K562 (cell line): ENCODE measurements at regions not wholly inside any gene's neighbourhood (a gene's known extent, or its start where the extent isn't known, plus 50 kb on each side); places are given as distances from the start of the nearest gene placed in this dataset.

Experiments
- ATAC-seq: fragments of 200-7000 bp; cut with Tn5 transposase; 3 replicates; pipeline ENCODE4 v1.9.1; 2020; ENCODE audit warnings: moderate library complexity
- BruUV-seq: library from RNA; stranded (reverse); fragments of 400-500 nt; replicated peaks from 2 replicates; lab custom pipeline; 2021; lab: Mats Ljungman, UMichigan
- CTCF ChIA-PET: fragments of 300-600 bp; formaldehyde crosslinking; extraction: SDS; loops from one replicate; lab custom pipeline; 2021; ENCODE audit warnings: low intra/inter-chr PET ratio; lab: Yijun Ruan, JAX
- POLR2A ChIA-PET: fragments of 300-600, 350-650 bp; sonication (Branson Sonifier 250); formaldehyde crosslinking; extraction: SDS; loops from one replicate; lab custom pipeline; 2021; ENCODE audit warnings: antibody characterized with exemption, inconsistent platforms; lab: Yijun Ruan, JAX
- DNase-seq, 4 experiments: peaks; one replicate each; pipeline versions ENCODE4 v3.0.0 to v3.0.0-alpha.2; 2011 to 2018; ENCODE audit warnings: low spot score in 3 of 4, mixed read lengths in 3 of 4; ENCODE audit errors: extremely low read depth in 1 of 4
- FAIRE-seq: peaks from 2 replicates; lab custom pipeline; 2011; peaks lifted over from hg19 to GRCh38; lab: Jason Lieb, UNC
- H2AFZ ChIP-seq: 2 replicates; pipeline ENCODE4 v1.6.0; 2011; ENCODE audit warnings: low read depth, low read length, control low read depth, inconsistent platforms
- H3K27ac ChIP-seq: fragments of 200-600 bp; 3 replicates; pipeline ENCODE4 v1.8.0; 2011; ENCODE audit warnings: low read depth, mild to moderate bottlenecking, control low read depth, inconsistent platforms, low read length, moderate library complexity, mixed read lengths; ENCODE audit errors: extremely low read depth
- H3K27me3 ChIP-seq, 2 experiments: fragments of 300-600 bp in 1 of 2; 2 replicates in 1 of 2; 3 replicates in 1 of 2; pipeline versions ENCODE4 v1.6.0 to v1.8.0; 2011; ENCODE audit warnings: inconsistent platforms in 2 of 2, low read length in 2 of 2, mild to moderate bottlenecking in 1 of 2, mixed read lengths in 1 of 2, moderate library complexity in 1 of 2; ENCODE audit not compliant: control insufficient read depth in 2 of 2, insufficient read depth in 2 of 2
- H3K36me3 ChIP-seq: fragments of 300-600 bp; 3 replicates; pipeline ENCODE4 v1.8.0; 2011; ENCODE audit warnings: mild to moderate bottlenecking, low read length, inconsistent platforms; ENCODE audit not compliant: control insufficient read depth, insufficient read depth
- H3K4me1 ChIP-seq, 2 experiments: fragments of 200-600 bp in 1 of 2; replicated peaks in 1 of 2; 2 replicates in 1 of 2; 3 replicates in 1 of 2; pipeline versions ENCODE4 v1.5.1 to v1.8.0; 2011; ENCODE audit warnings: inconsistent platforms in 2 of 2, low read length in 2 of 2, mild to moderate bottlenecking in 1 of 2, mixed read lengths in 1 of 2, moderate library complexity in 1 of 2; ENCODE audit not compliant: control insufficient read depth in 2 of 2, insufficient read depth in 2 of 2
- H3K4me2 ChIP-seq: 2 replicates; pipeline ENCODE4 v1.6.1; 2011; ENCODE audit warnings: low read length, control low read depth, inconsistent platforms, mixed read lengths; ENCODE audit not compliant: insufficient read depth
- H3K4me3 ChIP-seq: fragments of 200-600 bp; sonication (generic), shearing (Covaris generic); 2 replicates; pipeline ENCODE4 v1.5.1; 2016; ENCODE audit warnings: control low read depth, inconsistent platforms
- H3K79me2 ChIP-seq: fragments of 200-600 bp; 3 replicates; pipeline ENCODE4 v1.8.0; 2011; ENCODE audit warnings: low read length, inconsistent platforms; ENCODE audit not compliant: control insufficient read depth, insufficient read depth
- H3K9ac ChIP-seq, 2 experiments: 2 replicates each; pipeline versions ENCODE4 v1.6.0 to v1.6.1; 2011; ENCODE audit warnings: low read depth in 2 of 2, low read length in 2 of 2, control low read depth in 1 of 2, inconsistent platforms in 1 of 2, mild to moderate bottlenecking in 1 of 2, mixed read lengths in 1 of 2; ENCODE audit not compliant: insufficient read depth in 1 of 2
- H3K9me1 ChIP-seq: one replicate; pipeline ENCODE4 v1.6.0; 2011; ENCODE audit warnings: inconsistent platforms, mild to moderate bottlenecking, low read length, moderate library complexity; ENCODE audit not compliant: control insufficient read depth, insufficient read depth
- H3K9me3 ChIP-seq: replicated peaks from 2 replicates; pipeline ENCODE4 v1.5.1; 2011; ENCODE audit warnings: low read depth, low read length, inconsistent platforms; ENCODE audit not compliant: control insufficient read depth, insufficient read depth
- H4K20me1 ChIP-seq: replicated peaks from 2 replicates; pipeline ENCODE4 v1.6.1; 2011; ENCODE audit warnings: low read length, inconsistent platforms, mixed read lengths; ENCODE audit not compliant: control insufficient read depth, insufficient read depth
- MECOM ChIP-seq: fragments of 250-450 bp; sonication (Bioruptor Pico); IDR thresholded peaks from 2 replicates; pipeline ENCODE4 v1.8.0; 2022; ENCODE audit warnings: inconsistent platforms
- PHB2 ChIP-seq: fragments of 450-650 bp; IDR thresholded peaks from 2 replicates; pipeline ENCODE4 v1.6.1; 2017; ENCODE audit warnings: low read depth
- POU5F1 ChIP-seq: fragments of 150-350 bp; IDR thresholded peaks from 2 replicates; pipeline ENCODE4 v1.6.1; 2014; ENCODE audit warnings: borderline replicate concordance, low read length, low read depth, mild to moderate bottlenecking; ENCODE audit not compliant: partially characterized antibody
- SMARCC2 ChIP-seq: fragments of 450-650 bp; IDR thresholded peaks from 2 replicates; pipeline ENCODE4 v1.6.1; 2017; ENCODE audit warnings: antibody characterized with exemption, moderate library complexity, mild to moderate bottlenecking, low read depth
- ZNF444 ChIP-seq: fragments of 250-450 bp; sonication (Bioruptor Pico); IDR thresholded peaks from 2 replicates; pipeline ENCODE4 v1.4.0; 2020; ENCODE audit warnings: mild to moderate bottlenecking, moderate library complexity
- WGBS: fragments of 100-300 bp; shearing (Covaris generic); methylation state at CpG from one replicate; pipeline ENCODE4 v1.1.6; 2016; ENCODE audit warnings: low coverage, mixed read lengths; ENCODE audit not compliant: insufficient coverage; ENCODE audit errors: missing lambda C conversion rate; 5-methylcytosine and 5-hydroxymethylcytosine counted together
- in situ Hi-C: fragments of 300-500 bp; cut with MboI; formaldehyde crosslinking; loops from 4 replicates; pipeline ENCODE4 v1.15.0; 2018; ENCODE audit warnings: inconsistent platforms, mixed read lengths
- intact Hi-C: fragments of 100-400 bp; cut with micrococcal nuclease; formaldehyde crosslinking; loops from 2 replicates; pipeline ENCODE4 v1.14.2; 2022
- TF ChIP-seq, protein P1 (sequence below): fragments of 250-450 bp; sonication (Bioruptor Pico); IDR thresholded peaks from 2 replicates; pipeline ENCODE4 v1.4.0; 2020; ENCODE audit warnings: mild to moderate bottlenecking
- TF ChIP-seq, protein P2 (sequence below): fragments of 250-450 bp; sonication (Bioruptor Pico); IDR thresholded peaks from 2 replicates; pipeline ENCODE4 v1.5.0; 2022; ENCODE audit warnings: mild to moderate bottlenecking
- TF ChIP-seq, protein P3 (sequence below): fragments of 450-650 bp; formaldehyde crosslinking; IDR thresholded peaks from 2 replicates; pipeline ENCODE4 v1.4.0; 2022; ENCODE audit warnings: missing genetic modification characterization
- TF ChIP-seq, protein P4 (sequence below), 2 experiments: fragments of 450-650 bp; formaldehyde crosslinking in 1 of 2; IDR thresholded peaks; 2 replicates each; pipeline versions ENCODE4 v1.4.0 to v1.6.1; 2014 to 2020; ENCODE audit warnings: mild to moderate bottlenecking in 2 of 2, borderline replicate concordance in 1 of 2, low read depth in 1 of 2

DNA sequence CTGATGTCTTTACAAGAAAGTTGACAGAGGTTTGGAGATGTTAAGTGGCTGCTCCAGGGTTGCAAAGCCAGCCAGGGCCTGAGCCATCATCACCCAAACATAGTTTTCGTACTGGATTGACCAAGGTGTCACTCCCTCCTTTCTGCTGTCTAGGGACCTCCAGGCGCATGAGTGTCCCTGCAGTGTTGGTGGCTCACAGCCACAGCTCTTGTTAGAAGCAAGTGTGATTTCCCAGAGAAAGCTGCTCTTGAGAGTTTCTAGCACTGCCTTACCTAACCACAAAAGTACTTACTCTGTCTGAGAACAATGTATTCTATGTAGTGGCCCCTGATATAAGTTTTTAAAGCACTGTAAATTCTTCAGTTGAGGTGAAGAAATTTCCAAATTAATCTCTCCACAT, 144.1 kb downstream of the SOX2 start:
- H3K4me2 ChIP-seq = no peak overlapping the region
- H3K27ac ChIP-seq = no peak overlapping the region
- H3K36me3 ChIP-seq = no peaks in the 10 kb centered on the region
- ChIA-PET POLR2A (interaction anchor here (0.5 kb wide), 1 partner anchor 9 kb away, joined by 3 read pairs; no protein-coding TSS in a partner anchor), CTCF (no interaction called here)
- no peak overlapping the region for H3K9ac ChIP-seq
- no peaks in the 10 kb centered on the region for H3K4me1 ChIP-seq
- no TSS peak for BruUV-seq
- no peaks in the 10 kb centered on the region for H3K9me3 ChIP-seq
- no peak overlapping the region for H3K4me3 ChIP-seq
- no peaks in the 10 kb centered on the region for H3K9me1 ChIP-seq
- no peaks in the 10 kb centered on the region for H3K27me3 ChIP-seq
- FAIRE-seq (no peak), DNase-seq (no peak), ATAC-seq (no peak)
- no peaks in the 10 kb centered on the region for H4K20me1 ChIP-seq
- in situ Hi-C loops (no loop called here), intact Hi-C loops (no loop called here)
- H3K79me2 ChIP-seq = no peaks in the 10 kb centered on the region
- H2AFZ ChIP-seq = no peak overlapping the region
- 0% methylated on average over 2 of the region's 2 CpGs for WGBS
- TF ChIP-seq, protein P1, sequence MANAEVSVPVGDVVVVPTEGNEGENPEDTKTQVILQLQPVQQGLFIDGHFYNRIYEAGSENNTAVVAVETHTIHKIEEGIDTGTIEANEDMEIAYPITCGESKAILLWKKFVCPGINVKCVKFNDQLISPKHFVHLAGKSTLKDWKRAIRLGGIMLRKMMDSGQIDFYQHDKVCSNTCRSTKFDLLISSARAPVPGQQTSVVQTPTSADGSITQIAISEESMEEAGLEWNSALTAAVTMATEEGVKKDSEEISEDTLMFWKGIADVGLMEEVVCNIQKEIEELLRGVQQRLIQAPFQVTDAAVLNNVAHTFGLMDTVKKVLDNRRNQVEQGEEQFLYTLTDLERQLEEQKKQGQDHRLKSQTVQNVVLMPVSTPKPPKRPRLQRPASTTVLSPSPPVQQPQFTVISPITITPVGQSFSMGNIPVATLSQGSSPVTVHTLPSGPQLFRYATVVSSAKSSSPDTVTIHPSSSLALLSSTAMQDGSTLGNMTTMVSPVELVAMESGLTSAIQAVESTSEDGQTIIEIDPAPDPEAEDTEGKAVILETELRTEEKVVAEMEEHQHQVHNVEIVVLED = no peak
- TF ChIP-seq MECOM (no peak), POU5F1 (no peak), ZNF444 (CRISPR knock-in tag) (no peak), PHB2 (no peak), SMARCC2 (no peak)
- TF ChIP-seq, protein P2, sequence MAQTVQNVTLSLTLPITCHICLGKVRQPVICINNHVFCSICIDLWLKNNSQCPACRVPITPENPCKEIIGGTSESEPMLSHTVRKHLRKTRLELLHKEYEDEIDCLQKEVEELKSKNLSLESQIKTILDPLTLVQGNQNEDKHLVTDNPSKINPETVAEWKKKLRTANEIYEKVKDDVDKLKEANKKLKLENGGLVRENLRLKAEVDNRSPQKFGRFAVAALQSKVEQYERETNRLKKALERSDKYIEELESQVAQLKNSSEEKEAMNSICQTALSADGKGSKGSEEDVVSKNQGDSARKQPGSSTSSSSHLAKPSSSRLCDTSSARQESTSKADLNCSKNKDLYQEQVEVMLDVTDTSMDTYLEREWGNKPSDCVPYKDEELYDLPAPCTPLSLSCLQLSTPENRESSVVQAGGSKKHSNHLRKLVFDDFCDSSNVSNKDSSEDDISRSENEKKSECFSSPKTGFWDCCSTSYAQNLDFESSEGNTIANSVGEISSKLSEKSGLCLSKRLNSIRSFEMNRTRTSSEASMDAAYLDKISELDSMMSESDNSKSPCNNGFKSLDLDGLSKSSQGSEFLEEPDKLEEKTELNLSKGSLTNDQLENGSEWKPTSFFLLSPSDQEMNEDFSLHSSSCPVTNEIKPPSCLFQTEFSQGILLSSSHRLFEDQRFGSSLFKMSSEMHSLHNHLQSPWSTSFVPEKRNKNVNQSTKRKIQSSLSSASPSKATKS (CRISPR knock-in tag) = no peak
- TF ChIP-seq, protein P3, sequence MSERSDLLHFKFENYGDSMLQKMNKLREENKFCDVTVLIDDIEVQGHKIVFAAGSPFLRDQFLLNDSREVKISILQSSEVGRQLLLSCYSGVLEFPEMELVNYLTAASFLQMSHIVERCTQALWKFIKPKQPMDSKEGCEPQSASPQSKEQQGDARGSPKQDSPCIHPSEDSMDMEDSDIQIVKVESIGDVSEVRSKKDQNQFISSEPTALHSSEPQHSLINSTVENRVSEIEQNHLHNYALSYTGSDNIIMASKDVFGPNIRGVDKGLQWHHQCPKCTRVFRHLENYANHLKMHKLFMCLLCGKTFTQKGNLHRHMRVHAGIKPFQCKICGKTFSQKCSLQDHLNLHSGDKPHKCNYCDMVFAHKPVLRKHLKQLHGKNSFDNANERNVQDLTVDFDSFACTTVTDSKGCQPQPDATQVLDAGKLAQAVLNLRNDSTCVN (CRISPR knock-in tag) = no peak
- TF ChIP-seq, protein P4, sequence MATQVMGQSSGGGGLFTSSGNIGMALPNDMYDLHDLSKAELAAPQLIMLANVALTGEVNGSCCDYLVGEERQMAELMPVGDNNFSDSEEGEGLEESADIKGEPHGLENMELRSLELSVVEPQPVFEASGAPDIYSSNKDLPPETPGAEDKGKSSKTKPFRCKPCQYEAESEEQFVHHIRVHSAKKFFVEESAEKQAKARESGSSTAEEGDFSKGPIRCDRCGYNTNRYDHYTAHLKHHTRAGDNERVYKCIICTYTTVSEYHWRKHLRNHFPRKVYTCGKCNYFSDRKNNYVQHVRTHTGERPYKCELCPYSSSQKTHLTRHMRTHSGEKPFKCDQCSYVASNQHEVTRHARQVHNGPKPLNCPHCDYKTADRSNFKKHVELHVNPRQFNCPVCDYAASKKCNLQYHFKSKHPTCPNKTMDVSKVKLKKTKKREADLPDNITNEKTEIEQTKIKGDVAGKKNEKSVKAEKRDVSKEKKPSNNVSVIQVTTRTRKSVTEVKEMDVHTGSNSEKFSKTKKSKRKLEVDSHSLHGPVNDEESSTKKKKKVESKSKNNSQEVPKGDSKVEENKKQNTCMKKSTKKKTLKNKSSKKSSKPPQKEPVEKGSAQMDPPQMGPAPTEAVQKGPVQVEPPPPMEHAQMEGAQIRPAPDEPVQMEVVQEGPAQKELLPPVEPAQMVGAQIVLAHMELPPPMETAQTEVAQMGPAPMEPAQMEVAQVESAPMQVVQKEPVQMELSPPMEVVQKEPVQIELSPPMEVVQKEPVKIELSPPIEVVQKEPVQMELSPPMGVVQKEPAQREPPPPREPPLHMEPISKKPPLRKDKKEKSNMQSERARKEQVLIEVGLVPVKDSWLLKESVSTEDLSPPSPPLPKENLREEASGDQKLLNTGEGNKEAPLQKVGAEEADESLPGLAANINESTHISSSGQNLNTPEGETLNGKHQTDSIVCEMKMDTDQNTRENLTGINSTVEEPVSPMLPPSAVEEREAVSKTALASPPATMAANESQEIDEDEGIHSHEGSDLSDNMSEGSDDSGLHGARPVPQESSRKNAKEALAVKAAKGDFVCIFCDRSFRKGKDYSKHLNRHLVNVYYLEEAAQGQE (IDR thresholded peaks at IDR 0.05; ENCODE audit: borderline replicate concordance) = no peak
- TF ChIP-seq, protein P4 (CRISPR knock-in tag; IDR thresholded peaks at IDR 0.05; ENCODE audit: low read depth) = no peak
